Psoas muscle (tissue), 7 donors: ENCODE measurements at regions not wholly inside any gene's neighbourhood (a gene's known extent, or its start where the extent isn't known, plus 50 kb on each side); places are given as distances from the start of the nearest gene placed in this dataset.

Experiments
- ATAC-seq, 4 donors: fragments of 200-7000 bp; cut with Tn5 transposase; one replicate each; pipeline ENCODE4 v1.9.1; 2020; ENCODE audit warnings: moderate library complexity in 3 of 4, mild to moderate bottlenecking in 2 of 4
- DNase-seq, 2 donors: peaks; one replicate each; pipeline ENCODE4 v3.0.0-alpha.2; 2020
- H3K27ac ChIP-seq: fragments of 200-600 bp; one replicate; pipeline ENCODE4 v1.8.0; 2022
- H3K27me3 ChIP-seq, 3 donors: fragments of 200-600 bp in 1 of 3; one replicate each; pipeline versions ENCODE4 v1.6.1 to v1.8.0; 2013 to 2022; ENCODE audit warnings: low read length in 2 of 3, mild to moderate bottlenecking in 2 of 3, moderate library complexity in 1 of 3; ENCODE audit not compliant: insufficient read depth in 3 of 3
- H3K36me3 ChIP-seq, 2 donors: fragments of 200-600 bp in 1 of 2; one replicate each; pipeline versions ENCODE4 v1.6.1 to v1.8.0; 2013 to 2022; ENCODE audit warnings: low read depth in 1 of 2, mild to moderate bottlenecking in 1 of 2, moderate library complexity in 1 of 2; ENCODE audit not compliant: insufficient read depth in 1 of 2
- H3K4me1 ChIP-seq: fragments of 200-600 bp; one replicate; pipeline ENCODE4 v1.8.0; 2022
- H3K4me3 ChIP-seq: fragments of 200-600 bp; one replicate; pipeline ENCODE4 v1.8.0; 2022; ENCODE audit warnings: mild to moderate bottlenecking
- H3K9me3 ChIP-seq: fragments of 200-600 bp; one replicate; pipeline ENCODE4 v1.8.0; 2022
- CTCF ChIP-seq: fragments of 200-600 bp; IDR thresholded peaks from one replicate; pipeline ENCODE4 v1.8.0; 2022; ENCODE audit warnings: antibody characterized with exemption
- WGBS, 3 donors: extraction: QIAGEN DNeasy Blood & Tissue Kit; methylation state at CpG; one replicate each; pipeline versions ENCODE4 v1.1.6 to v1.1.7; 2013; 5-methylcytosine and 5-hydroxymethylcytosine counted together
- intact Hi-C, 2 donors: fragments of 100-400 bp; cut with DNase I; formaldehyde crosslinking; loops; one replicate each; pipeline versions ENCODE4 v1.11.0 to v1.14.2; 2022
- donor health status: healthy with polysubstance abuse.
- donor health status: DM: no; HTN: no; CAD: no; lungs with moderate emphysema.
- donor health status: Bipolar disorder and iron deficiency.
- donor health status: healthy.
- donor health status: DM: yes; HTN: yes; CAD: no.
- donor health status: DM: no; HTN: no; CAD: no.
- donor health status: DM: yes; HTN: yes; CAD: no.

GRCh38 chr4:130591091-130591490 is 1495.1 kb downstream of the C4orf33 start:
- 83 to 84% (median 83%) methylated on average over 2 of the region's 2 CpGs for WGBS, 3 donors
- no peak overlapping the region for H3K27ac ChIP-seq
- DNase-seq = no peak
- no peak for TF ChIP-seq CTCF
- no peaks in the 10 kb centered on the region for H3K27me3 ChIP-seq
- no peaks in the 10 kb centered on the region for H3K36me3 ChIP-seq
- H3K4me1 ChIP-seq = no peaks in the 10 kb centered on the region
- no peak overlapping the region for H3K4me3 ChIP-seq
- no peaks in the 10 kb centered on the region for H3K9me3 ChIP-seq
- ATAC-seq = no peak
- intact Hi-C loops = no loop called here

- DNase-seq (no peak), ATAC-seq (no peak)
- no peak overlapping the region for H3K27ac ChIP-seq
- no peaks in the 10 kb centered on the region for H3K27me3 ChIP-seq
- 74 to 82% (median 78%) methylated on average over 4 of the region's 4 CpGs for WGBS, 3 donors
- no peaks in the 10 kb centered on the region for H3K36me3 ChIP-seq
- intact Hi-C loops = no loop called here
- H3K4me1 ChIP-seq = no peaks in the 10 kb centered on the region
- H3K4me3 ChIP-seq = no peak overlapping the region
- TF ChIP-seq CTCF = no peak
- H3K9me3 ChIP-seq = no peaks in the 10 kb centered on the region
Measured at GRCh38 chr4:130600706-130601105, 1504.8 kb downstream of the C4orf33 start.

GRCh38 chr4:130603043-130603442 is 1507.1 kb downstream of the C4orf33 start:
- H3K4me3 ChIP-seq = no peak overlapping the region
- 83 to 92% (median 89%) methylated on average over 3 of the region's 3 CpGs for WGBS, 3 donors
- no peaks in the 10 kb centered on the region for H3K36me3 ChIP-seq
- ATAC-seq (no peak), DNase-seq (no peak)
- TF ChIP-seq CTCF = no peak
- no peaks in the 10 kb centered on the region for H3K4me1 ChIP-seq
- no peaks in the 10 kb centered on the region for H3K27me3 ChIP-seq
- no peaks in the 10 kb centered on the region for H3K9me3 ChIP-seq
- intact Hi-C loops = no loop called here
- H3K27ac ChIP-seq = no peak overlapping the region

GRCh38 chr4:130608121-130608520 is 1512.2 kb downstream of the C4orf33 start:
- Histone ChIP-seq H3K36me3 (no peaks in the 10 kb centered on the region), H3K4me1 (no peaks in the 10 kb centered on the region), H3K4me3 (no peak overlapping the region), H3K9me3 (no peaks in the 10 kb centered on the region), H3K27me3 (no peaks in the 10 kb centered on the region), H3K27ac (no peak overlapping the region)
- intact Hi-C loops = no loop called here
- DNase-seq (no peak), ATAC-seq (no peak)
- WGBS, 3 donors = 86 to 92% (median 89%) methylated on average over 3 of the region's 3 CpGs
- TF ChIP-seq CTCF = no peak

- no peak for DNase-seq
- Histone ChIP-seq H3K9me3 (no peaks in the 10 kb centered on the region), H3K4me1 (no peaks in the 10 kb centered on the region), H3K27ac (no peak overlapping the region), H3K36me3 (no peaks in the 10 kb centered on the region), H3K4me3 (no peak overlapping the region), H3K27me3 (no peaks in the 10 kb centered on the region)
- WGBS, 3 donors = 84 to 92% (median 85%) methylated on average over 2 of the region's 2 CpGs
- no peak for ATAC-seq
- no peak for TF ChIP-seq CTCF
- intact Hi-C loops = no loop called here
Measured at GRCh38 chr4:130628531-130628930, 1532.6 kb downstream of the C4orf33 start.
